HG02981 (cell line): ENCODE measurements at regions not wholly inside any gene's neighbourhood (a gene's known extent, or its start where the extent isn't known, plus 50 kb on each side); places are given as distances from the start of the nearest gene placed in this dataset.
"Not testable (repeated sequence)": the region's sequence is repeated elsewhere in the genome, so short reads cannot be mapped to it uniquely, and the experiment has no call there.

ENCODE experiments used
- ATAC-seq: cut with Tn5 transposase; IDR thresholded peaks from one replicate; pipeline ENCODE4 v1.9.1; 2021; ENCODE audit warnings: mild to moderate bottlenecking, moderate library complexity; ENCODE audit not compliant: unreplicated experiment

DNA sequence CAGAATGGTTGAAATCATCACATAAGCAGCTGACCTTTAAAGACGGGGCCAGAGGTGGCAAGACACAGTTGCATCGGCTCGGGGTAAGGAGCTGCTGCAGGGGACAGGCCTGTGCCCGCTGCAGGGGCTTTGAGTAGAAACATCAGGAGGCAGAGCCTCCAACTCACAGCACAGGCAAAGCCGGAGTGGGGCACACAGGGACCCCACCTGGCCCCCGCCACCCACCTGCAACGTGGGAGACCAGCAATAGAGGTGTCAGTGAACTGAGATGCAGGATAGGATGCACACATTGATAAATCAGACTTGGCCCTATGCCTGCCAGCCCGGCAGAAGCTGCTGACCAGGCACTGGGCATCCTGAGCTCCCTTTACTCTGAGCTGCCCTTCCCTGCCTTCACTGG is 257.2 kb downstream of the NPHP4 start:
- ATAC-seq, result no peak

DNA sequence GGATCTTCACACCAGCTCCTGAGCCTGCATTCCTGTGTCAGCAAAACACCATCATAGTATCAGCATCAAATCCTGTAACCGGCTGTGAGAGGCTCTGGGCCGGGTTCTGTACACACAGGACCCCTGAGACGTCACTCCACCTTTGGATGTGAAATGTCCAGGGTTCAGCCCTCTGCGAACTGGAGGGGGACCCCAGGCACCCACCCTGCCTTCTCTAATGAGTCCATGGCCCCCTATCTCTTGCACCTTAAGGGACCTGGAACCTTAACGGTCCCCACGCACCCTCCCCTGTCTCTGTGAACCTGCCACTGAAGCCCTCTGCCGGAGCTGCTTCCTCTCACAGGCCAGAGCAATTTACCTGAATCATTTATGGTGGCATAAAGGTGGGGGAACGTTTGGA is 257.8 kb downstream of the NPHP4 start:
- no peak for ATAC-seq

DNA sequence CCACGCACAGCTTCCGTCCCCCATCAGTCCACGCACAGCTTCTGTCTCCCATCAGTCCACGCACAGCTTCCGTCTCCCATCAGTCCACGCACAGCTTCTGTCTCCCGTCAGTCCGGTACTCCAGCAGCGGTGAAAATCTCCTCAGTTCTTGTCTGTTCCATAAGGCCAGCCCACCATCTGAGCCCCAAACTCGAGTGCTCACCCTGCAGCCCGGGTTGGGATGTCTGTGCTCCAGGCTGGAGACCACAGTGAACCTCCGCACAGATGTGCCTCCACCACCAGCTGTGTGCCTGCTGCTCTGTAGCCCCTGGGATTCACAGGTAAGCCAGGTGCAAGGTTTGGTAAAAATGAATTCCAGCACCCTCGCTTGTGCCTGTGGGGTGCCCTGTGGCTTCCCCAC is 258.6 kb downstream of the NPHP4 start:
- ATAC-seq, result no peak

DNA sequence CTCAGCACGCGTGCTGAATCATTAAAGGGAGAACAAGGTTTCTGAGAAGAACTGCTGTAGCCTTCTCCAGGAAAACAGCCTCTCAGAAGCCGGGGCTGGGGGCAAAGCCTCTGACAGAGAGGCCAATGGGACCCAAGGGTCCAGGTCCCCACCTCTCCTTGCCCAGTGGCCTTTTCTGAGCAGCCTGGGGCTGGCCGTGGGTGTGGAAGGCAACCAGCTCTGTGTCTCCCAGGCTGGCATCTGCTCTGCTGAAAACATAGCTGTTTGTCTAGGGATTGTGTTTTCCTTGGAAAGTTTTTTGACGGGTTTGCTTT is 261.2 kb downstream of the NPHP4 start:
- ATAC-seq, result no peak

DNA sequence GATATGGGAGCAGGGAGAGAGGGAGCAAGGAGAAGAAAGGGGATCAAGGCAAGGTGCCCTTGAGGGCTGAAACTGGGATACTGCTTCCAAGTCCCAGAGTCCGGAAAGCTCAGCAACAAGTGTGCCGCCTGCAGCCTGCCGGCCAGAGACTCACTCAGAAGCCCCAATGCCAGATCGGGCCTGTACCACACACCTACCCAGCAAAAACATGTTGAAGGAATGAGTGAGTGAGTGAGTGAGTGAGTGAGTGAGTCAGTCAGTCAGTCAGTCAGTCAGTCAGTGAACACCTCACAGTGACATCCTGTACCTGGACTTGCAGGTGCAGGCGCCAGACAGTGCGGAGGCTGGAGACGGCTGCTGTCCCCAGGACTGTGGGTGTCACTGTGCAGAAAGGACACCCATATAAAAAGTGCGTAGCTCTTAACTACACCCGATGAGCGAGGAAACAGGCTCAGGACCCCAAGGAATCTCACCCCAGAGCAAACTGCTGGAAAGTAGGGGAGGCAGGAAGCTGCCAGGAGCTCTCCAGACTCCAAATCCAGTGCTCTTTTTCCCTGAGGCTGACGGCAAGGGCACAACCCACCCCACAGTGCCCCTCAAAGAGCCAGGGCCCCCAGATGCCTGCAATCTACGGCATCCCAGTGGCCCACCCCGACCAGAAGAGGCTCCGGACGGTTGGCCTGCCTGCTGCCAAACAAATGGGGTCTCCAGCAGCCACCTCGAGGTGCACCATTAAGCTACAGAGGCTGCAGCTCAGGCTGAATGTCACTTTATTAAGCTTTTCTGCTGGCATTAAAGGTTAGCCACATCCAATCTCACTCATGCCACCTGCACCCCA is 261.7 kb downstream of the NPHP4 start:
- ATAC-seq, result no peak

DNA sequence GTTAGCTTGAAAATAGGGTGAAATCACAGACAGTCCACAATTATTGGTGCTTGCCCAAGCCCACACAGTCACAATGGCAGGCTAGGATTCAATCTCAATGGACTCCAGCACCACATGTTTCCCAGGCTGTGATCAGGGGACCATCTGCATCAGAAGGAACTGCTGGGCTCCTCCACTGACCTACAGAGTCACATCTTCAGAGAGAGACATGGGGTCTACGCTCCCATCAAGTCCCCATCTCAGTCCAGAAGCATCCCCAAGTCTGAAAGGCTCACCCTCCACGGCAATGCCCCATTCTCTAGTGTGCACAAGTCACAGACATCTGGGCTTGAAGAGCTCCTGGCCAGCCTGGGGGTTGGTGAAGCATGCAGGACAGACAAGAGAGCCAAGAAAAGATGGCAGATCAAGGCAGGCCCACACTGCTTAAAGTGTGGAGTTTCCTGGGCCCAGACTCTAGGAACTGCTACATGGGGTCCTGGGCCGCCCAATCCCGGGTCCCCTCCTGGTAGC is 262.5 kb downstream of the NPHP4 start:
- no peak for ATAC-seq

DNA sequence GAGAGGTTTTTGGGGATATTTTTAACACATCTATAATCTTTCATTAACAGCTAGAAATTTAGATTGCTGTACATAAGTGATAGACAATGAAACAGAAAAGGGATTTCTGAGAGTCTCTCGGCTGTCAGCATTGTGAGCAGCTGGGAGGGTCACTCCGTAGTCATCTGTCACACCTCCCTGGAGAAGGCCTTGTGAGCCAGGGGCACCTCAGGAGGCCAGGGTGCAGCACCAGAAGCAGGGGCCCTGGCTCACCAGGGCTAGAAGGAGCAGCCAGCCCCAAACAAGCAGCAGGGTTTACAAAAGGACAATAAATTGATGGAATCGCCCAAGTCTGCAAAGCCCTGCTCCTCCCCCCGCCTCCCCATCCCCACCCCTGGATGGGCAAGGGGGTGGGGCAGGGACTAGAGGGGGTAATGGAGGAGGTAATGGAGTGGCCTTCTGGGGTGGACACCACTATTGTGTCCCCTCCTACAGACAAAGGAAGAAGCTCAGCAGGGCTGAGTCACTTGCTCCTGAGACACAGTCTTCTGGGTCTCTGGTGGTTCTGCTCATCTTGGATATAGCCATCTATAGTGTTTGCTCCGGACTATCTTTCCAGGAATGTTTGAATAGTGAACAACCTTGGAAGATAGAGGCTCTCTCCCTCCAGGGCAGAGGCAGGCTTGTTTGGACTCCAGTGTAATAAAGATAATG is 263.4 kb downstream of the NPHP4 start:
- ATAC-seq, result no peak

DNA sequence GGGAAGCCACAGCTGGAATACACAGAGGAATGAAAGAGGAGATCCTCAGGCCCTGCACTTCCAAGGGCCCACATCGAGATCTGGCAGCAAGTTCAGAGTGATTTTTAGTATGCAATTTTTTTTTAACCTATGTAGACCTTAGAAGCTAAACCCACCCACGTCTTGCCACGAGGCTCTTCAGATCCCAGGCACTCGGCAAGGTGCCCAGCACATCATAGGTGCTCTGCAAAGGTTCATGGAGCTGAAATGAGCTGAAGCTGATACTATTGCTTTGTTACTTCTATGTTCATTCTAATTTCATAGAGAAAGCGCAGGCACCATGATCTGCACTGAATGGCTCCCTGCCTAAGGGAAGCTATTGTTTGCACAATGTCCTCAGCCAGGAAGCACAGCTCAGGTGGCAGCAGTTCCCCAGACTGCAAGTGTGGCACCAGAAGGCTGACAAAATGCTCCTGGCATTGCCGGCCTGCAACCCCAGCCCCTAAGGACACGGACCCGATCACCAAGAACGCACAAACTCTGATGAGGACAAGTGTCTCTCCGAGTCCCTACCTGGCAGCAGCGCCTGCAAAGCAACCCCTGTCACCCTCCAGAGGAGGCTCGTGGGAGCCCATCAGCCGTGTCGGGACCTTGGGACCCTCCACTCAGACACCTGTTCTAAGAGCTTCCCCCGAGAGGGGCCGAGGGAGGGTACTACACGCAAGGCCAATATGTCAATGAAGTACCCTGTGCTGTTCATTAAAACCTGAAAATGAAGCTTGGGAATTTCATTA is 264.2 kb downstream of the NPHP4 start:
- no peak for ATAC-seq

DNA sequence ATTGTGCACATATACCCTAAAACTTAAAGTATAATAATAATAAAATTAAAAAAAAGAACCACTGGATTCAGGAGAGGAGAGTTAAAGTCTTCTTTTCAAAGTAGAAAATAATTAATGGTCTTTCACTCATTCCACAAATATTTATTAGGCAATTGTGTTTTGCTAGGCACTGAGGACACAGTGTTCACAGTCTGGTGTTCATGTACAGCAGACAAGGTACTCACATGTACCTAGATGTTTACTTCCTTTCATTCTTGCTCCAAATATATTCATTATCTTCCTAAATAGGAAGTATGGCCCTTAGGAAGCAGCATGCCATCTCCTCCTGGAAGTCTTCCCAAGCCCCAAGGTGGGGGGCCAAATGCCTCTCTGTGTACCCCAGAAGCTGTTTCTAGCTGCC is 265.0 kb downstream of the NPHP4 start:
- ATAC-seq, result no peak

DNA sequence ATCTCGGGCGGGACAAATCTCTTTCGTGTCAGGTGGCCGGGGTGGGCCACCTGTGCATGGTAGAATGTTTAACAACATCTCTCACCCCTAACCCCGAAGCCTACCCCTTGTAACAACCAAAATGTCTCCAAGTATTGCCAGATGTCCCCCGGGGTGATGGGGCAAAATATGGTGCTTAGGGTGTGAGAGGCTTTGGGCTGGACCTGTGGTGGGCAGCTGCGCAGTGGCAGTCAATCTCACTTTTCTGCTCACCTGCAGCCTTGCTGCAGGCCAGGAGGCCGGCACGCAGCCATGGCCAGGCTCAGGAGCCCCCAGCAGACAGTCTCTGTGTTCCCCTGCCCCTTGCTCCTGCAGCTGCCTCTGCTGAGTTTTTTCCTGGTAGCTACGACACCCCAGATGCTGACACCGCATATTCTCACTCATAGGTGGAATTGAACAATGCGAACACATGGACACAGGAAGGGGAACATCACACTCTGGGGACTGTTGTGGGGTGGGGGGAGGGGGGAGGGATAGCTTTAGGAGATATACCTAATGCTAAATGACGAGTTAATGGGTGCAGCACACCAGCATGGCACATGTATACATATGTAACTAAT is 265.5 kb downstream of the NPHP4 start:
- ATAC-seq, result not testable (repeated sequence)

DNA sequence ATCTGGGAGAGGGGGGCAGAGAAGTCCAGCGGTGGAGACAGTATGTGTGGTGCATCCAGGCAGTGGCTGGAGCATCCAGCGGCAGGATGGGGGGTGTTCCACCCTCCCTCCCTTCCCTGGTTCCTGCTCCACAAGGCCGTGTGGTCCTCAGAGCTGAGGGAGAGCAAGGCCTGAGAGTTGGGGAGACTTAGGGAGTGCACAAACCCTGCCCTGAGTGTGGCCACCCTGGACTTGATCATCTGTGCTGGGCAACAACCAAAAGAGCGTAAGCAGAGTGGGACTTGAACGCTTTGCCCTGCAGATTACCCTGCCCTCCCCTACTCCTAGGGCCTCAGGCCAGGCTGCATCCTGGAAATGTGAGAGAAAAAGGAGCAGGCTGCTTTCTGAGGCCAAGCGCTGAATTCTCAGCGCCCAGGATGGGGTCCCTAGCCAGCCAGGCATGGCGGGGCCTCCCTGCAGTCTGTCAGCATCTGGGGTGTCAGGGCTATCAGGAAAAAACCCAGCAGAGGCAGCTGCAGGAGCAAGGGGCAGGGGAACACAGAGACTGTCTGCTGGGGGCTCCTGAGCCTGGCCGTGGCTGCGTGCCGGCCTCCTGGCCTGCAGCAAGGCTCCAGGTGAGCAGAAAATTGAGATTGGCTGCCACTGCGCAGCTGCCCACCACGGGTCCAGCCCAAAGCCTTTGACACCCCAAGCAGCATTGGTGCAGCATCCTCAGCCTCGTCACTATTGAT is 266.2 kb downstream of the NPHP4 start:
- ATAC-seq, result no peak

DNA sequence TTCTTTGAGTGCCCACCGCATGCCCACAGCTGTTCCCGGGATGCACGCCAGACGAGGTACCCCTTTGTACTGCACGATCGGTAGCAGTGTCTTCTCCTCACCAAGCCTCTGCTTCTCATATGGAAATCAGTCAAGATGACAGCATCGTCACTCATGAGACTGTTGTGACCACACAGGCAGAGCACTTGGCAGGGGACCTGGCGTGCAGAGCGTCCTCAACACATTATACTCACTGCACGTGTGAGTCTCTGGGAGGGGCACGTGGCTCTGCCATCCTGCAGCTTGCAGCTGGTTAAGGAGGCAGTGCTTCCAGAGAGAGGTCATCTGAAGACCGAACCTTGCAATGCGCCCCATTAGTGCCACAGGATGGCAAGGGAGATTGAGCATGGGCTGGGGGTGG is 266.8 kb downstream of the NPHP4 start:
- no peak for ATAC-seq

DNA sequence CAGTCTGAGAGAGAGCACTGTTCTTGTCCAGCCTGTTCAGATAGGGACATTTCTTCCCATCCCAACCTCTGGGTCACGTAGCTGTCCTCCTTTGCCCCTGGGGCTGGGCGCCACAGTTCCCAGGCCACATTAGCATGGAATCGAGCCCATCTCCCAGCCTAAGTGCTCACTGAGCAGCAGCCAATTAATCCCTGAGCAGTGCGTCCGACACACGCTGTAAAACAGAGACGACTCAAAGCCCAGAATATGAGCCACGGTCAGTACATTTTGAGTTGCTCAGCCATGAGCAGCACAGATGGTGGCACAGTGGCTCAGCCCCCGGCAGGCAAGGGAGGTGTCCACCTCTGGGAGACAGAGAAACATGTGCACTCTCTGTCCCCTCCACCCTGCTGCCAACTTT is 267.4 kb downstream of the NPHP4 start:
- ATAC-seq, result no peak

DNA sequence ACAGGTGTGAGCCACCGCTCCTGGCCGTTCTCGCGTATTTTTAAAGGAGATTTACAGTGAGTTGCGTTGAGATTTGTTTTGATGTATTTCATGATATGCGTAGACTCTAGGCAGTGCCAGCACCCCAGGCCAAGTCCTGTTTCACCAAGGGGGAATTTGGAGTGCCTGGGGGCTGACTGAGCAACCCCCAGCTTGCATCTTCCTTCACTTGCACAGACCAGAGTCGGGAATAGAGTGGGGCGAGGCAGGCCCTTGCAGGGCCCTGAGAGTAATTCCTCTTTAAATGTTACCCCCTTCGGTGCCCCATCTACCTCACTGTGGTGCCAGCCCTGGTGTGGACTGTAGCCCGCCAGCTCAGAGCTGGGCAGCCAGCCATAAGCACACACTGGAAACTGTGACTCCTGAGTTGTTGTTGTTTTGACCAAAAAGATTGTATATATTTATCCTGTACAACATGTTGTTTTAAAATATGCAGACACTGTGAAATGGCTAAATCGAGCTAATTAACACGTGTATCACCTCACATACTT is 269.5 kb downstream of the NPHP4 start:
- ATAC-seq, result no peak

DNA sequence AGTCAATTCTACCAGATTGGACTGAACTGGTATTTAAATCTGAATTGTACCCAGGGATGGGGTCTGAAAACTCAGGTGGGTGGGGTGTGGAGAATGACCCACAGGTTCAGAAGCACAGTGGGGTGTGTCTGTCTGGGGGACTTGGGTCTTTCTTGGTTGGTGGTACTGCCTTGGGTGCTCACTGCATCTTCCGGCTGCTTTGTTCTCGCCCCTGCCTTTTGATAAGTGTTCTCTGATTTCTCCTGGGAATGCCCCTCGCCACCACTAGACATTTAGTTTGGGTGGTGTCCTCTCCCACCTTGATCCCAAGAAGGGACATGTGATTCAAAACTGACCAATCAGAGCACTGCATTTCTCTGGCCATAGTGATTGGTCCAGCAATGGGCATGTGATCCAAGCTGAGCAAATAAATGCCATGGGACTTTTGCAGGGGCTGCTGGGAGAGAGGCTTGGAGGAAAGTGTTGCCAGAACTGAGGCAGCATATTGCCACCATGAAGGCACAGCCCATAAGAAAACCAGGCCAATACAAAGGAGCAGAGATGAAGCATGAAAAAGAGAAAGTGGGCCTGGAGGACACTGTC is 270.5 kb downstream of the NPHP4 start:
- no peak for ATAC-seq

DNA sequence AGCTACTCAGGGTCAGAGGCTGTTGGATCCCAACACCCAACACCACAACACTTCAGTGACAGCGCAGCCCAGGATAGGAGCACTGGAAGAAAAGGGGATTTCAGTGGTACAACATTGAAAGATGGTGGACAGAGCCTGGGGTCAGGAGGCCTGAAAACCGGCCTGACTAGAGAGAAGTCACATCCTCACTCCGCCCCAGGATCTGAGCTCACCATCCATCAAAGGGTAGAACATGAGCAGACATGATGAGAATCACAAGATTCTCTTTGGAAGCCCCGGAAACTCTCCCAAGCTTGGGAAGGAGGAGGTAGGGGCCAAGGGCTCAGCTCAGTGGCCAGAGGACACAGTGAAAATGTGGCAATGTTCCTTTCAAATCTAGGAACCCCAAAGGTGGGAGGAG is 271.3 kb downstream of the NPHP4 start:
- no peak for ATAC-seq

DNA sequence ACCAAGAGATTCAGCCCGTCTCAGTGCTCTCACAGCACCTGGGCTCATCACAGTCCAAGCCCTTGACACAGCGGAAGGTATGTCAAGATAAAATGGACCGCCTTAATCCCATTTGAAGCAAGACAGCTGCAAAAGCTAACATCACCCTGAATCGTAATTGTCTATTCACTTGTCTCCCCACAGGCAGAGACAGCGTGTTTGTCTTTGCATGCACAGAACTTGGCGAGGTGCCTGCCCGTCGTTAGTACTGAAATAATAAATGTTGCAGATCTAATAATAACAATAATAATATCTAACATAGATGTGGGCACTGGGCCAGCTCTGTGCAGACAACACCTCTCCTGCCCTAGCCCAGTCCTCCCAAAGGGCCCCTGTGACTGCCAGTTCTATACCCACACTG is 271.7 kb downstream of the NPHP4 start:
- ATAC-seq, result no peak

DNA sequence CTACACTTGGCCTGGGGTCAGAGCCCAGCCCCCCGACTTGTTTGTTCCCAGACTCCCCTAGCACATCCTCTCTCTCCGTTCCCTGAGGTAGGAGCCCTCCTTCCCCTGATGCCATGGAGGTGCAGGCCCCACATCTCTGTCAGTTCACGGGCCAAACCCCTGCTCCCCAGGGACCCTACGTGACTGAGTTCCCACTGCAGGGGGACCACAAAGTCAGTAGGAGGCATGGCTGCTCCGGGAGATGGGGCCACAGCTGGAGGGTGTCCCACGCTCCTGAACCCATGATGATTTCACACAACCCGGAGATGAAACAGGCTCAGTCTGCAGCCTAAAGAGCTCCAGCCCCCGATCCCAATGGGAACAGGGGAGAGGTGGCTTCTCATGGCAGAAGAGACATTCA is 272.2 kb downstream of the NPHP4 start:
- no peak for ATAC-seq

DNA sequence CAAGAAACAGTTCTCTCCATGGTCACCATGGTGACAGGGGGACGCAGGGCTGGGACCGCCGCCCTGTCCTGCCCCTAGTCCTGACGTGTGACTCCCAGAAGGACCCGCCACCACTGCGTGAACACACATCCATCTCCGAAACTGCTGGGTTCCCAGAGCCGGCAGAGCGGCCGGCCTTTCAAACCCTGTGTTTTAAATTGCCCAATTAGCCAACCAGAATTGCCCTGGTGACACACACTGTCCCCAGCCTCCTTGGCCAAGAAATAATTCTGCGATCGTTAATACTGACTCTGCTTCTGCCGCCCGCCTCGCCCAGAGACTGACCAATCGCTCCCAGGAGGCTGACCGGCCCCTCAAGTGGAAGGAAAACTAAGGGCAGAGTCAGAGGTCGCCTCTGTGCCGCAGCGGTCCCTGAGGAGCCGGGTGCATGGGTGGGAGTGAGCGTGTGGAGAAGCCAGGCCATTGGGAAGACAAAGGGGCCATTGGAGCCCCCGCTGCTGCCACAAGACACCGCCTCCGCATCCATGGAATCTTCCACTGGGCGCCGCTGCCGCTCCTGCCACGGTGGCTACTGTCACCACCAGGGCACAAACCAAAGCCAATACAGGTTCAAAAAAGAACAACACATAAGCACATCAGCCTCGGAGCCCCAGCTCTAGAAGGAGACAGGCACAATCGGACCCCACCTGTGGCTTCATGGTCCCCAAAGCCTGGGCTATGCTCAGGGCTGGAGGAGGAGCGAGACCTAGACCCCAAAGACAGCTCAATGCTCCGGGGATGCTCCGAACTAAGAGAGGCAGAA is 273.2 kb downstream of the NPHP4 start:
- no peak for ATAC-seq
